Cardiac muscle cell (in vitro differentiated cells and primary cell): ENCODE measurements at regions not wholly inside any gene's neighbourhood (a gene's known extent, or its start where the extent isn't known, plus 50 kb on each side); places are given as distances from the start of the nearest gene placed in this dataset.

Experiments used
- DNase-seq, 2 donors: peaks; one replicate each; pipeline versions ENCODE4 v3.0.0 to v3.0.0-alpha.2; 2010 to 2017; ENCODE audit warnings: low read depth in 1 of 2, low spot score in 1 of 2
- H3K27ac ChIP-seq: fragments of 200-600 bp; sonication (generic); 2 replicates; pipeline ENCODE4 v1.5.1; 2016
- H3K27me3 ChIP-seq: fragments of 200-600 bp; sonication (generic); 2 replicates; pipeline ENCODE4 v1.6.0; 2016; ENCODE audit warnings: control low read depth
- H3K36me3 ChIP-seq: fragments of 200-600 bp; sonication (generic); 2 replicates; pipeline ENCODE4 v1.5.1; 2016; ENCODE audit warnings: control low read depth
- H3K4me1 ChIP-seq: fragments of 200-600 bp; sonication (generic); 2 replicates; pipeline ENCODE4 v1.8.1; 2017; ENCODE audit warnings: low read depth, mild to moderate bottlenecking, mixed run types
- H3K4me3 ChIP-seq: fragments of 200-600 bp; sonication (generic); 2 replicates; pipeline ENCODE4 v1.5.1; 2016; ENCODE audit warnings: mild to moderate bottlenecking
- H3K9me3 ChIP-seq: fragments of 200-600 bp; sonication (generic); 2 replicates; pipeline ENCODE4 v1.5.1; 2017; ENCODE audit warnings: low read depth, mild to moderate bottlenecking, control low read depth
- CTCF ChIP-seq: IDR thresholded peaks from 2 replicates; pipeline ENCODE4 v1.5.1; 2012; ENCODE audit warnings: low read depth, mild to moderate bottlenecking, low read length

- H3K4me1 ChIP-seq, result no peaks in the 10 kb centered on the region
- no peaks in the 10 kb centered on the region for H3K9me3 ChIP-seq
- DNase-seq, result no peak
- H3K36me3 ChIP-seq, result no peaks in the 10 kb centered on the region
- no peak for TF ChIP-seq CTCF
- H3K4me3 ChIP-seq, result no peak overlapping the region
- no peak overlapping the region for H3K27ac ChIP-seq
- H3K27me3 ChIP-seq, result no peaks in the 10 kb centered on the region
Observed at GRCh38 chr9:75529463-75529862, 361.0 kb upstream of the PCSK5 start.

GRCh38 chr9:75531588-75531987 is 358.9 kb upstream of the PCSK5 start:
- H3K9me3 ChIP-seq, result no peaks in the 10 kb centered on the region
- H3K36me3 ChIP-seq, result no peaks in the 10 kb centered on the region
- H3K4me3 ChIP-seq, result no peak overlapping the region
- H3K27me3 ChIP-seq, result no peaks in the 10 kb centered on the region
- H3K27ac ChIP-seq, result no peak overlapping the region
- no peak for TF ChIP-seq CTCF
- no peak for DNase-seq
- H3K4me1 ChIP-seq, result no peaks in the 10 kb centered on the region

GRCh38 chr9:75532233-75533050 is 358.0 kb upstream of the PCSK5 start:
- TF ChIP-seq CTCF, result no peak
- no peak for DNase-seq
- Histone ChIP-seq H3K9me3 (no peaks in the 10 kb centered on the region), H3K27me3 (no peaks in the 10 kb centered on the region), H3K27ac (no peak overlapping the region), H3K4me3 (no peak overlapping the region), H3K36me3 (no peaks in the 10 kb centered on the region), H3K4me1 (no peaks in the 10 kb centered on the region)

- DNase-seq, result no peak
- H3K9me3 ChIP-seq, result no peaks in the 10 kb centered on the region
- no peak for TF ChIP-seq CTCF
- no peak overlapping the region for H3K27ac ChIP-seq
- H3K4me1 ChIP-seq, result no peaks in the 10 kb centered on the region
- H3K27me3 ChIP-seq, result no peaks in the 10 kb centered on the region
- no peaks in the 10 kb centered on the region for H3K36me3 ChIP-seq
- no peak overlapping the region for H3K4me3 ChIP-seq
Observed at GRCh38 chr9:75539523-75539922, 350.9 kb upstream of the PCSK5 start.

- Histone ChIP-seq H3K4me3 (no peak overlapping the region), H3K27me3 (no peaks in the 10 kb centered on the region), H3K36me3 (no peaks in the 10 kb centered on the region), H3K27ac (no peak overlapping the region), H3K9me3 (no peaks in the 10 kb centered on the region), H3K4me1 (no peaks in the 10 kb centered on the region)
- DNase-seq, result no peak
- TF ChIP-seq CTCF, result no peak
Observed at GRCh38 chr9:75540185-75540584, 350.3 kb upstream of the PCSK5 start.
